HG03565 (cell line): ENCODE measurements at regions not wholly inside any gene's neighbourhood (a gene's known extent, or its start where the extent isn't known, plus 50 kb on each side); places are given as distances from the start of the nearest gene placed in this dataset.

ENCODE experiments used
- ATAC-seq: cut with Tn5 transposase; IDR thresholded peaks from one replicate; pipeline ENCODE4 v1.9.1; 2021; ENCODE audit warnings: mild to moderate bottlenecking, moderate library complexity; ENCODE audit not compliant: unreplicated experiment

DNA sequence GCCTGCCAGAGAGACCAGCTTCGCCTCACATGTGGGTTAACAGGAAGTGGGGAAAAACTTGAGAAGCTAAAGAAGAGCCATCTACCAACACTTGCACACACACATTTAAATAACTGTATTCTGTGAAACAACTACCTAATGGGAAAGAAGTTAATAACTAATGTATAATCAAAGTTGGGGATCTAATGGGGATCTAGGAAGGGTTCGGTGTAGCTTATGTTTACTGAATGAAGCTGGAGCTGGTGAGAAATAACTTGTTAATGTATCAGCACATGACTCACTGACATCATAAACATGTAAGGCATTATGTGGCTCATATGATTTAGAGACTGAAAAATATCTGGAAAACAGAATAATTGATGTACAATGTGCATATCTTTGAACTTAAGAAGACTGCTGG lies 421.3 kb upstream of the NXPH2 start:
- no peak for ATAC-seq

DNA sequence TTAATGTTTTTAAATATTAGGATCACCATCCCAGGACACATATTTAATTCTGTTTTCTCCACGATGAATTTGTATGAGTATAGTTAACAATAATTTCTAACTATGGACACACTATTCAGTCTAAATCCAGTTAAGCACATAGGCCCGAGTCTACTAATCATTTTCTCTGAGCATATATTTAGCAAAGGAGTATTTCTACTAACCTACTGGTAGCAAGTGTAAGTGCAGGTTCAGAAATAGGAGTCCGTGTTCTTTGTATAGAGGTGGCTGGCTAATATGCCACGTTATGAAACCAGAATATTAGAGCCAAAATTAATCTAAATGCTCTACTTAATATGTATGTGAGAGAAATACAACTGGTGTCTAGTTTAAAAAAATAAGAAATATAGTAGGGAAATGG lies 416.6 kb upstream of the NXPH2 start:
- ATAC-seq: no peak

DNA sequence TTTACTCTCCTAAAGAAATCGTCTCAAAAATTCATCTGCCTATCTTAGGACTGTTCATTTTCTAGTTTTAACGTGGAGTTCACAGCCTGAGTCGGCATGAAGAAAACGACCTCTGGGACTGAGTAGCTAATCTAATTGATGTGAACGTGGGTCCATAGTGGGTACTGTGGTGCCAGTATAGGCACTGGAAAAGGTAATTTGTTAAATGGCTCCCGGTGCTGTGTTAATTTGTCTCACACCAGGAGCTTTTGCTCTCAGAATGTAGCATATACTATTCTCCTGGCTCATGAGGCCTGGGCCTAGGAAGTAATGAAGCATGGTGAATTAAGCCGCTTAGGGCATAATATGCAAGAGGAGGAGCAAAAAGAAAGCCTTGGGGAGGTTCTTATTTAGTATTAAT lies 414.4 kb upstream of the NXPH2 start:
- no peak for ATAC-seq

GRCh38 chr2:139177041-139177440 lies 396.9 kb upstream of the NXPH2 start:
- no peak for ATAC-seq

GRCh38 chr2:139175510-139175909 lies 395.3 kb upstream of the NXPH2 start:
- no peak for ATAC-seq

DNA sequence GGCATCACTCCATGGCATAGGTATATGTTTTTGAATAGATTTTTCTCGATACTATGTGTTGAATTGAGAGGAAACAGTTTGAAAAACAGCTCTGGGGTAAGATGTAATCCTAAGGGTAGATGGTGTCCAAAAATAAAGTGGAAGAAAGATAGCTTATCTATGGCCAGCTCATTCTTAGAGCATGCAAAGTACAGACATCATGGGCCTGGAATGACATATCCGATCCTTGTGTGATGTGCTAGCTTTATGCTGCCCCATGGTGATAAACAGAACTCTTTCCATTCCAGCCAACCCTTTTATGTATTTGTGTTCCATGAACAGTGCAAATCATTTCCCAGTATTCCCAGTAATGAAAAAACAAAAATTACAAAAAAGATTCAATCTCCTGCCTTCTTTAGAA lies 390.2 kb upstream of the NXPH2 start:
- ATAC-seq: no peak

GRCh38 chr2:139165601-139166000 lies 385.4 kb upstream of the NXPH2 start:
- ATAC-seq: no peak

GRCh38 chr2:139165041-139165440 lies 384.9 kb upstream of the NXPH2 start:
- ATAC-seq: no peak

- ATAC-seq: no peak
Measured at GRCh38 chr2:139162957-139163356, 382.8 kb upstream of the NXPH2 start.

DNA sequence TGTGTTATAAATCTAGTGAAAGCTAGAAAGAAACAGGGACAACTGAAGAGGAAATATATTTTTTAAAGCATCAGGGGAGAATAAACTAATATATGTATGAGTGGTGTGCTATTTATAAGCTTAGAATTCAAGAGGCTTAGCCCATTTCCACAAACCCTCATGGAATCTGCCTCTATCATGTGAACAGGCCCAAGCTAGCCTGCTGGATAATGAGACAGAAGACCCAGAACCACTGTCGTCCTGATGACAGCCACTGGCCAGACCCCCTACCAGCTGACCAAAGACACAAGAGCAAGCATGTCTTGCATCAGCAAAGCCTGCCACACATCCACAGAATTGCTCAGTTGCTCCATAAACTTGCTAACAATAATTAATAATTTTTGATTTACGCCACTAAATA lies 382.3 kb upstream of the NXPH2 start:
- ATAC-seq: no peak

GRCh38 chr2:139160836-139161235 lies 380.6 kb upstream of the NXPH2 start:
- no peak for ATAC-seq

- no peak for ATAC-seq
Measured at GRCh38 chr2:139159177-139159576, 379.0 kb upstream of the NXPH2 start.

GRCh38 chr2:139156730-139157129 lies 376.5 kb upstream of the NXPH2 start:
- no peak for ATAC-seq

DNA sequence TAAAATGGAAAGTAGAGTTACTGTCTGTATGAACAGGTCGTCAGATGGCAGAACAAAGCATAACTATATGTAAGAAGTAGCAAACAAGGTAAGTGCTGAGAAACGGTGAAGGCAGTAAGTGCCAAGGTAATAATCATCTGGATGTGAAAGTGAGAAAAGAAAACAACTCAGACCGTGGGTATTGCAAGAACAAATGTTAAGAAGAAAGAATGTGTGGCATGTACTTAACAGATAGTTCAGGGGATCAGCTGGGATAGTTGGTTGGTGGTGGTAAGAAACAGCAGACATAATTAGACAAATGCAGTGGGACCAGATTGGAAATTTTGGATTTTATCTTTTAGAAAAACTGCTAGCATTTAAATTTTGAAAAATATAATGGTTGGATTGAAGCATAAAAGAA lies 375.8 kb upstream of the NXPH2 start:
- ATAC-seq: no peak

GRCh38 chr2:139142252-139142880 lies 362.2 kb upstream of the NXPH2 start:
- no peak for ATAC-seq

DNA sequence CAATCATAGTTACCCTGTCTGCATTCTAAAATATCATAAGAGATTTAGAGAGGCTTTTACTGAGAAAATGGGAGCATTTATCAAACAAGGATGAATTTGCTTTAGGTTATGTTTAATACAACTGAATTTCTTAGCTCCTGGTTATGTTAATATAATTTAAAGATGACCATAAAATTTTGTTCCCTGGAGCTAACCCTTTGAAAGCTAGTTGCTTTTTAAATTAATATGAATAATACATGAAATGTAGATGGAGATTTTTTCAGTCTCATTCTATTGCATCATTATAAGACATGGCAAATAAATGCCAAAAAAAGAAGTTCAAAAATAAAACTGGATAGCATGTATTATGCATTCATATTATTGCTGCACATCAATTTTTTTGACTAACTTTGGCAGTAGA lies 344.1 kb upstream of the NXPH2 start:
- ATAC-seq: no peak

GRCh38 chr2:139123795-139124194 lies 343.6 kb upstream of the NXPH2 start:
- ATAC-seq: no peak

DNA sequence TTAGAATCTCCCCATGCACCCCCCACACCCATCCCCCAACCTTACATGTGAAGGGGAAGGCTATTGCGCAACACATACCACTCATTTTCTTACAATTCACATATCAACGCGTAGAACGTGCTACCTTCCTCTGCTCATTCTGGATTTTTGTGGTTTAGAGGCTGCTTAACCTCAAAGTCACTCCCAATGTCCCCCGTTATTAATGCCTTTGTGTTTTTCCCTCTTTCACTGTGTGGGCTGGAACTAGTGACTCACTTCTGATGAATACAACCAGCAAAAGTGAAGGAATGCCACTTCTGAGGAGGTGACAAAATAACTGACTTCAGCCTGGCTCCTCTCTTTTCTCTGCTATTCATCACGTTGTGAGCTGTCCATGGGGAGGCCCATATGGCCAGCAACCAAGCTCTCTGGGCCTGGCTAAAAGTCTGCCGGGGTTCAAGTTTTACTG lies 342.5 kb upstream of the NXPH2 start:
- ATAC-seq: no peak

- ATAC-seq: no peak
Measured at GRCh38 chr2:139099721-139100120, 319.5 kb upstream of the NXPH2 start.

GRCh38 chr2:139098961-139099360 lies 318.8 kb upstream of the NXPH2 start:
- no peak for ATAC-seq

GRCh38 chr2:139083121-139083520 lies 302.9 kb upstream of the NXPH2 start:
- ATAC-seq: no peak

GRCh38 chr2:139080244-139080643 lies 300.1 kb upstream of the NXPH2 start:
- ATAC-seq: no peak

DNA sequence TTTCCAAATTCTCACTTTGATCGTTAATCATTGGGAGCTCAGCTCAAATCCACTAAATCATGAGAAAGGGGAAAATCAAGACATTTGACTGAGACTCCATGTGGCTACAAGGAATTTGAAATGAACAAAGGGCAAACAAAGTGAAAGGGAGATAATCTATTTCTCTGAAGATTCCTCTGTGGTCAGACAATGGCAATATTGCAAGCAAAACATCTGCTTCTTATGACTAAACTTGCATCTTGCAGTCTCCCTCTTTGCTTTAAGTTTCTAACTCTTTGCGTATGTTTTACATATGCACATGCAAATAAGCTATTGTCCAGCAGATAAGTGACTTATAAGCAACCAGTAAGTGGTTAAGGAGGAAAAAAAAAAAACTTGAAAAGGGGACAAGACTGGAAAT lies 299.1 kb upstream of the NXPH2 start:
- ATAC-seq: no peak
